OCI-LY1 (cell line): ENCODE measurements at regions not wholly inside any gene's neighbourhood (a gene's known extent, or its start where the extent isn't known, plus 50 kb on each side); places are given as distances from the start of the nearest gene placed in this dataset.

Source experiments
- H2AFZ ChIP-seq: fragments of 200-600 bp; sonication (generic), shearing (Covaris generic); 2 replicates; pipeline ENCODE4 v1.6.0; 2014; ENCODE audit warnings: antibody characterized with exemption, mild to moderate bottlenecking, low read length
- H3F3A ChIP-seq: fragments of 200-600 bp; sonication (generic), shearing (Covaris generic); 2 replicates; pipeline ENCODE4 v1.6.0; 2014; ENCODE audit warnings: mild to moderate bottlenecking, antibody characterized with exemption, low read length, moderate library complexity; ENCODE audit not compliant: insufficient read depth
- H3K27ac ChIP-seq: fragments of 200-600 bp; sonication (generic); 2 replicates; pipeline ENCODE4 v1.5.1; 2014; ENCODE audit warnings: low read length, mixed run types, mild to moderate bottlenecking, low read depth; ENCODE audit not compliant: poor library complexity, severe bottlenecking
- H3K27me3 ChIP-seq: fragments of 200-600 bp; sonication (generic); 2 replicates; pipeline ENCODE4 v1.6.0; 2014; ENCODE audit warnings: antibody characterized with exemption, mild to moderate bottlenecking, low read length, moderate library complexity; ENCODE audit not compliant: insufficient read depth
- H3K36me3 ChIP-seq: fragments of 200-600 bp; sonication (generic); 2 replicates; pipeline ENCODE4 v1.6.1; 2014; ENCODE audit warnings: mild to moderate bottlenecking, antibody characterized with exemption, low read length, moderate library complexity, mixed read lengths; ENCODE audit not compliant: insufficient read depth
- H3K4me1 ChIP-seq: fragments of 200-600 bp; sonication (generic); 2 replicates; pipeline ENCODE4 v1.5.1; 2014; ENCODE audit warnings: mild to moderate bottlenecking, low read length, moderate library complexity; ENCODE audit not compliant: insufficient read depth, severe bottlenecking
- H3K4me2 ChIP-seq: fragments of 200-600 bp; sonication (generic), shearing (Covaris generic); 2 replicates; pipeline ENCODE4 v1.6.1; 2014; ENCODE audit warnings: low read length
- H3K4me3 ChIP-seq: fragments of 200-600 bp; sonication (generic); 2 replicates; pipeline ENCODE4 v1.5.1; 2014; ENCODE audit warnings: low read length, low read depth, mild to moderate bottlenecking, mixed read lengths; ENCODE audit not compliant: poor library complexity, severe bottlenecking
- H3K79me2 ChIP-seq: fragments of 200-600 bp; shearing (Covaris generic); 2 replicates; pipeline ENCODE4 v1.6.1; 2016; ENCODE audit warnings: mixed run types, low read length, mixed read lengths; ENCODE audit not compliant: insufficient read depth
- H3K9ac ChIP-seq: fragments of 200-600 bp; sonication (generic), shearing (Covaris generic); 2 replicates; pipeline ENCODE4 v1.6.1; 2014; ENCODE audit warnings: mild to moderate bottlenecking, low read length, mixed read lengths
- H3K9me2 ChIP-seq: fragments of 200-600 bp; sonication (generic), shearing (Covaris generic); 2 replicates; pipeline ENCODE4 v1.6.1; 2014; ENCODE audit warnings: low read depth, mild to moderate bottlenecking, low read length, mixed read lengths
- H3K9me3 ChIP-seq: fragments of 200-600 bp; shearing (Covaris generic); 2 replicates; pipeline ENCODE4 v1.6.1; 2014; ENCODE audit warnings: low read length, mixed read lengths
- H4K20me1 ChIP-seq: fragments of 200-600 bp; sonication (generic), shearing (Covaris generic); 2 replicates; pipeline ENCODE4 v1.6.0; 2016; ENCODE audit warnings: mild to moderate bottlenecking, low read length; ENCODE audit not compliant: insufficient read depth
- EZH2 ChIP-seq: fragments of 200-600 bp; sonication (generic), shearing (Covaris generic); IDR thresholded peaks from 2 replicates; pipeline ENCODE4 v1.8.0; 2017; ENCODE audit warnings: borderline replicate concordance, mixed run types, mild to moderate bottlenecking, antibody characterized with exemption, low read length, moderate library complexity, mixed read lengths
- TF ChIP-seq, protein P1 (sequence below): fragments of 200-600 bp; sonication (generic), shearing (Covaris generic); IDR thresholded peaks from 2 replicates; pipeline ENCODE4 v1.5.1; 2017; ENCODE audit warnings: mild to moderate bottlenecking, antibody characterized with exemption, low read length, moderate library complexity, mixed read lengths

DNA sequence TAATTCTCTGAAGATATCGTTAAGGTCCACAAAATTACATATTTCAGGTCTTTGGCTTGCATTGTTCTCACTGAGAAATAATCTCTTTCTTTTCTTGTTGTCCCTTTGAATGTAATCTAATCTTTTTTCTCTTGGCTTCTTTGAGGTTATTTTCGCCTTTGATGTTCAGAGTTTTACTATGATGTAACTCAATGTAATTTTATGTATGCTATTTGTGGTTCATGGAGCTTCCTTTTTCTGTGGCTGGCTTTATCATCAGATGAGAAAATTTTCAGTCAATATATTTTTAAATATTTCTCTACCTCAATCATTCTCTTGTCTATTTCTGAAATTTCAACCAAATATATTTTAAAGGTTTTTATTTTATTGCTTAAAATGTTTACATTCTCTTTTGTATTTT, 672.2 kb downstream of the TRAM1L1 start:
- no peak overlapping the region for H3K4me3 ChIP-seq
- H3K9me3 ChIP-seq = no peaks in the 10 kb centered on the region
- H3K4me1 ChIP-seq = no peaks in the 10 kb centered on the region
- H3K79me2 ChIP-seq = no peaks in the 10 kb centered on the region
- H3K27ac ChIP-seq = no peak overlapping the region
- no peaks in the 10 kb centered on the region for H4K20me1 ChIP-seq
- no peak overlapping the region for H3K4me2 ChIP-seq
- no peaks in the 10 kb centered on the region for H3K9me2 ChIP-seq
- no peaks in the 10 kb centered on the region for H3F3A ChIP-seq
- TF ChIP-seq, protein P1, sequence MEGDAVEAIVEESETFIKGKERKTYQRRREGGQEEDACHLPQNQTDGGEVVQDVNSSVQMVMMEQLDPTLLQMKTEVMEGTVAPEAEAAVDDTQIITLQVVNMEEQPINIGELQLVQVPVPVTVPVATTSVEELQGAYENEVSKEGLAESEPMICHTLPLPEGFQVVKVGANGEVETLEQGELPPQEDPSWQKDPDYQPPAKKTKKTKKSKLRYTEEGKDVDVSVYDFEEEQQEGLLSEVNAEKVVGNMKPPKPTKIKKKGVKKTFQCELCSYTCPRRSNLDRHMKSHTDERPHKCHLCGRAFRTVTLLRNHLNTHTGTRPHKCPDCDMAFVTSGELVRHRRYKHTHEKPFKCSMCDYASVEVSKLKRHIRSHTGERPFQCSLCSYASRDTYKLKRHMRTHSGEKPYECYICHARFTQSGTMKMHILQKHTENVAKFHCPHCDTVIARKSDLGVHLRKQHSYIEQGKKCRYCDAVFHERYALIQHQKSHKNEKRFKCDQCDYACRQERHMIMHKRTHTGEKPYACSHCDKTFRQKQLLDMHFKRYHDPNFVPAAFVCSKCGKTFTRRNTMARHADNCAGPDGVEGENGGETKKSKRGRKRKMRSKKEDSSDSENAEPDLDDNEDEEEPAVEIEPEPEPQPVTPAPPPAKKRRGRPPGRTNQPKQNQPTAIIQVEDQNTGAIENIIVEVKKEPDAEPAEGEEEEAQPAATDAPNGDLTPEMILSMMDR = no peak
- TF ChIP-seq EZH2 = no peak
- H2AFZ ChIP-seq = no peak overlapping the region; the same call in 1 of the 2 replicates
- H3K9ac ChIP-seq = no peak overlapping the region
- H3K27me3 ChIP-seq = no peaks in the 10 kb centered on the region
- no peaks in the 10 kb centered on the region for H3K36me3 ChIP-seq

DNA sequence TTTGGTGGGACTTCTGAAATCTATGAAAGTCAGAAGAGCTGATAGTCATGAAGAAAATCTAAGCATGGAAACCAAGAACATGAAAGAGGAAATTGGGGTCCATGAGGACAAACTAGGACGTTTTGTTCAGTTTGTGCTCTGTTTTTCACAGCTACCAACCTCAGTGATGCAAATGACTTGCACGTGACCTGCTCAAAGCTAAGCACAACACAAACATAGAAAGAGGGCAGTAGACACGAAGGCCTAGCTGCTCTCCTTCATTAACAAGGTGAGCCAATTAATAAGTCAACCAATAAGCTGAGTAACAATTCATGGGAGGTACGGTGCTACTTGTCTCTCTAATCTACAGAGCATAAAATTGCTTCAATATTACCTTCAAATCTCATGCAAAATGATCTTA, 684.1 kb downstream of the TRAM1L1 start:
- H3K4me3 ChIP-seq = no peak overlapping the region
- no peaks in the 10 kb centered on the region for H3F3A ChIP-seq
- H3K9me3 ChIP-seq = no peaks in the 10 kb centered on the region
- no peaks in the 10 kb centered on the region for H4K20me1 ChIP-seq
- H3K79me2 ChIP-seq = no peaks in the 10 kb centered on the region
- H2AFZ ChIP-seq = no peak overlapping the region
- no peaks in the 10 kb centered on the region for H3K9me2 ChIP-seq
- H3K4me1 ChIP-seq = no peaks in the 10 kb centered on the region
- no peaks in the 10 kb centered on the region for H3K27me3 ChIP-seq
- H3K27ac ChIP-seq = no peak overlapping the region
- H3K36me3 ChIP-seq = no peaks in the 10 kb centered on the region
- TF ChIP-seq, protein P1 = no peak
- no peak for TF ChIP-seq EZH2
- no peak overlapping the region for H3K4me2 ChIP-seq
- no peak overlapping the region for H3K9ac ChIP-seq

DNA sequence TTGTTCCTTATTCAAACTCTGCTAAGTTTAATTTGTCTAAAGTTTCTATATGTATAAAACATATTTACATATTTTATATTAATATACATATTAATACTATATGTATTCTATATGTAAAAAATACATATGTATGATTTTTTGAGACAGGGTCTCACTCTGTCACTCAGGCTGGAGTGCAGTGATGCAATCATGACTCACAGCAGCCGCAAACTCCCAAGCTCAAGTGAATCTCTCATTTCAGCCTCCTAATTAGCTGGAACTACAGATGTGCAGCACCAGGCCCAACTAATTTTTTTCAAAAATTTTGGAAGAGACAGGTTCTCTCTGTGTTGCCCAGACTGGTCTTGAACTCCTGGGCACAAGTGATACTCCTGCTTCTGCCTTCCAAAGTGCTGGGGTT, 684.9 kb downstream of the TRAM1L1 start:
- Histone ChIP-seq H3K9me2 (no peaks in the 10 kb centered on the region), H3K27me3 (no peaks in the 10 kb centered on the region), H3F3A (no peaks in the 10 kb centered on the region), H3K9me3 (no peaks in the 10 kb centered on the region), H3K4me3 (no peak overlapping the region), H3K36me3 (no peaks in the 10 kb centered on the region), H3K4me1 (no peaks in the 10 kb centered on the region), H3K79me2 (no peaks in the 10 kb centered on the region), H2AFZ (no peak overlapping the region), H3K4me2 (no peak overlapping the region), H3K9ac (no peak overlapping the region), H4K20me1 (no peaks in the 10 kb centered on the region), H3K27ac (no peak overlapping the region)
- no peak for TF ChIP-seq EZH2
- TF ChIP-seq, protein P1 = no peak
